Dermis microvascular lymphatic vessel endothelial cell (primary cell): ENCODE measurements at regions not wholly inside any gene's neighbourhood (a gene's known extent, or its start where the extent isn't known, plus 50 kb on each side); places are given as distances from the start of the nearest gene placed in this dataset.
"Not testable (repeated sequence)": the region's sequence is repeated elsewhere in the genome, so short reads cannot be mapped to it uniquely, and the experiment has no call there.

Experiments
- DNase-seq, 2 donors: peaks; one replicate each; pipeline versions ENCODE4 v3.0.0 to v3.0.0-alpha.2; 2010; ENCODE audit warnings: low read depth in 2 of 2

- DNase-seq = no peak
Measured at GRCh38 chr5:17081142-17081541, 136.3 kb upstream of the BASP1 start.

DNA sequence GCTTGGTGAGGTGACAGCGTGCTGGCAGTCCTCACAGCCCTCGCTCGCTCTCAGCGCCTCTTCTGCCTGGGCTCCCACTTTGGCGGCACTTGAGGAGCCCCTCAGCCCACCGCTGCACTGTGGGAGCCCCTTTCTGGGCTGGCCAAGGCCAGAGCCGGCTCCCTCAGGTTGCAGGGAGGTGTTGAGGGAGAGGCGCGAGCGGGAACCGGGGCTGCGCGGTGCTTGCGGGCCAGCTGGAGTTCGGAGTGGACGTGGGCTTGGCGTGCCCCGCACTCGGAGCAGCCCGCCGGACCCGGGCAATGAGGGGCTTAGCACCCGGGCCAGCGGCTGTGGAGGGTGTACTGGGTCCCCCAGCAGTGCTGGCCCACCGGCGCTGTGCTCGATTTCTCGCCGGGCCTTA is 134.2 kb upstream of the BASP1 start:
- not testable (repeated sequence) for DNase-seq

- DNase-seq = no peak
Measured at GRCh38 chr5:17087035-17087434, 130.4 kb upstream of the BASP1 start.

GRCh38 chr5:17088051-17088450 is 129.4 kb upstream of the BASP1 start:
- DNase-seq = no peak

DNA sequence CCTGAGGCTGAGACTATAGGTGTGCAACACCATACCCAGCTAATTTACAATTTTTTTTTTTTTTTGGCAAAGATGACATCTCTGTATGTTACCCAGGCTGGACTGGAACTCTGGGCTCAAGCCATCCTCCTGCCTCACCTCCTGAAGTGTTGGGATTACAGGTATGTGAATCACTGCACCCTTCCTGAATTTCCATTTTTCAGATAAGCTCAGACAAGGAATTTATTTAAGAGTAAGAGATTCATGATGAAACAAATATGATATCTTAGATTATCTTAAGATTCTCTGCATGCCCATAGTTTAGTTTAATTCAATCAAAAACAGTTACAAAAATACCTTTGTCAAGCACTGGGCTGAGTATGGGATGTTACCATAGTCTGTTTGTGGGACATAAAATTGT is 128.4 kb upstream of the BASP1 start:
- DNase-seq = no peak

GRCh38 chr5:17089690-17090089 is 127.7 kb upstream of the BASP1 start:
- DNase-seq = no peak

DNA sequence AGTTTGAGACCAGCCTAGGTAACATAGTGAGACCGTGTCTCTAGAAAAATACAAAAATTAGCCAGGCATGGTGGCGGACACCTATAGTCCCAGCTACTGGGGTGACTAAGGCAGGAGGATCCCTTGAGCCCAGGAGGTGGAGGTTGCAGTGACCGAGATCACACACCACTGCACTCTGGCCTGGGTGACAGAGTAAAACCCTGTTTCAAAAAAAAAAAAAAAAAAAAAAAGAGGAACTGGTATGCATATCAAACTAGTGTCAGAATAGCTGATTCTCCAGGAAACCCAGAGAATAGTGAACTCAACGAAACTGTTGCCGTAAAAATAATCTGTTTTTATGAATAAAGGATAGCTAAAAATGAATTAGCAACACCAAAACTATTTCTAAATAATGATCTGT is 126.6 kb upstream of the BASP1 start:
- no peak for DNase-seq

GRCh38 chr5:17094830-17095229 is 122.6 kb upstream of the BASP1 start:
- no peak for DNase-seq

DNA sequence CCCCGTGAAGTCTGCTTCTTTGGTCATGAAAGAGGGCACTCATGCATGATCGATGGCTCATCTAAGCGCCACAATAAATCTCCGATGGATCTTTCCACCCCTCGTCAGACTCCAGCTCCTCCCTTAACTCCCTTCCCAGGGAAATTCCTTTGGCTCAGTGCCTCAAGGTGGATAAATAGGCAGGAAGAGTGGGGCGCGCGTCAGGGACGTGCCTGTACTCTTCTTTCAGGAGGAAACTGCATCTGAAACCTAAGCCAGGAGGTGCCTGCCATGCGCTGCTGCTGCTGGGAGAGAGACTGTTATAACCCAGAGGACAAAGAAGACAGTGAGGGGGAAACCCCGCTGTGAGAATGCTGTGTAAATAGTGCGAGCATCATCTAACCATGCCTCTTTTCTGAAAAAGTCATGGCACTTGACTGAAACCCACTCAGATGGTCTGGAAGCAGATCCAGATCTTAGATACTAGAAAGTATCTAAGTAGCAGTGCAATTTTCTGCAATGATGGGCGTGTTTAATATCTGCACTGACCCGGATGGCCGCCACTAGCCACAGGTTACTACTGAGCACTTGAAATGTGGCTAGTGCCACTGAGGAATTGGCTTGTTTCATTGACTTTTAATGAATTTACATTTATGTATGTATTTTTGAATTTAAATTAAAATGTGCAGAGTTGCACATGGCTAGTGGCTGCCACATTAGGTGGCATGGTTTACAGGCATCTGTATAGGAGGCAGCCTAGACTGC is 120.3 kb upstream of the BASP1 start:
- DNase-seq = no peak

DNA sequence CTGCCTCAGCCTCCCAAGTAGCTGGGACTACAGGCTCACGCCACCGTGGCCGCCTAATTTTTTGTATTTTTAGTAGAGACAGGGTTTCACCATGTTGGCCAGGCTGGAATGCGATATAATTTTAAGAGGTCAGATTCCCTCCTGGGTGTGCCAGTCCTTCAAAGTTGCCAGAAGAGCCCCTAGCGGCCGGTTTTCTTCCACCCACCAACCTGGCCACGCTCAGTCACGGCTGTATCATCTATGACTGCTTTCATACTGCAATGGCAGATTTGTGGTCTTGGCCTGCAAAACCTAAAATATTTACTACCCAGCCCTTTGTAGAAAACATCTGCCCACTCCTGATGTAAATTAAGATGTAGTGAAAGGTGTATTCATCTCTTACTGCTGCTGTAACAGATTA is 117.5 kb upstream of the BASP1 start:
- no peak for DNase-seq

DNA sequence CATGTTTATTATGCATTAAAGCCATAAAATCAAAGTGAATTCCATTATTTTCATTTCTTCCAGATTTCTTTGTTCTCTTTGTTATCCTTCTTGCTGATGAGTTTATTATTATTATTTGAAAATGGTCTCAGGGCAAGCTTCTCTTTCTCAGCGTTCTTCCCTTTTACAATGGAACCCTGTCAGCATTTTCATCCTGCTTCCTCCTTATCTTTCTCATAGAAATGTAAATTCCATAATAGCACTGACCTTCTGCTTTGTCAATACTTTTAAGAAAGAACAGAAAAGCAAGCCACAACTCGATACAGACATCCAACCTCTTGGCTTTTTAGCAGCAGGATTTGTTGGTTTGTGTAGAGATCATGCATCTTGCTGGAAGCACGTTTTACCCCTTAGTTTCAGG is 114.0 kb upstream of the BASP1 start:
- DNase-seq = no peak

- peak in 1 of 2 donors; percentile 76 for DNase-seq
Measured at GRCh38 chr5:17105744-17106418, 111.5 kb upstream of the BASP1 start.

DNA sequence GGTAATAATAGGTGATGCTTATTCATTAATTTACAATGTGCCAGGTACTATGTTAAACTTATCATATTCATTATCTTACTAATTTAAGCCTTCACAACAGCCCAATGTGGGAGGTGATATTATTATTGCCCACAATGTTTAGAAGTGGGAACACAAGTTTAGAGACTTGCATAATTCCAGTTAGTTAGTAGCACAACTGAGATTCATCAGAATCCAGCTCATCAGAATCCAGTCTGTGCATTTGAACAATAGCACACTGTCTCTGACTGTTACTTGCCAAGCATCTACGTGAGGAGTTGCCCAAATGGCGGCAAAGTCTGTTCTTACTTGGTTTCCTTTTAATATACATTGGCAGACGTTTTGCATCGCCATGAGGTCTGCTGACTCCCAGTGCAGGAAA is 110.9 kb upstream of the BASP1 start:
- DNase-seq = no peak

DNA sequence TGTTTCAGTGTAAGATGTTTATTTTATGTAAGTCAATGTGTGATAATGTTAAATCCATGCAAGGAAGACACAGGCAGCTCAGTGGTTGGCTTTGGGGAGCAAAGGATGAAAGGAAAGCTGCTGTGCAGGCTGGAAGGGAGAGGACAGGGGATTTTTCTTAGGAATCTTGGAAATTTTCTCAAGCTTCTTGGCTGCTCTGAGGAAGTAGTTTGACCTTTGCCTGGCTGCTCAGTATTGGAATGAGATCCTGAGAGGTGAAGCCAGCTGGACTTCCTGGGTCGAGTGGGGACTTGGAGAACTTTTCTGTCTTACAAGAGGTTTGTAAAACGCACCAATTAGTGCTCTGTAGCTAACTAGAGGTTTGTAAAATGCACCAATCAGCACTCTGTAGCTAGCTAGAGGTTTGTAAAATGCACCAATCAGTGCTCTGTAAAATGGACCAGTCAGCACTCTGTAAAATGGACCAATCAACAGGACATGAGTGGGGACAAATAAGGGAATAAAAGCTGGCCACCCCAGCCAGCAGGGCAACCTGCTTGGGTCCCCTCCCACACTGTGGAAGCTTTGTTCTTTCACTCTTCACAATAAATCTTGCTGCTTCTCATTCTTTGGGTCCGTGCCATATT is 105.2 kb upstream of the BASP1 start:
- not testable (repeated sequence) for DNase-seq

DNA sequence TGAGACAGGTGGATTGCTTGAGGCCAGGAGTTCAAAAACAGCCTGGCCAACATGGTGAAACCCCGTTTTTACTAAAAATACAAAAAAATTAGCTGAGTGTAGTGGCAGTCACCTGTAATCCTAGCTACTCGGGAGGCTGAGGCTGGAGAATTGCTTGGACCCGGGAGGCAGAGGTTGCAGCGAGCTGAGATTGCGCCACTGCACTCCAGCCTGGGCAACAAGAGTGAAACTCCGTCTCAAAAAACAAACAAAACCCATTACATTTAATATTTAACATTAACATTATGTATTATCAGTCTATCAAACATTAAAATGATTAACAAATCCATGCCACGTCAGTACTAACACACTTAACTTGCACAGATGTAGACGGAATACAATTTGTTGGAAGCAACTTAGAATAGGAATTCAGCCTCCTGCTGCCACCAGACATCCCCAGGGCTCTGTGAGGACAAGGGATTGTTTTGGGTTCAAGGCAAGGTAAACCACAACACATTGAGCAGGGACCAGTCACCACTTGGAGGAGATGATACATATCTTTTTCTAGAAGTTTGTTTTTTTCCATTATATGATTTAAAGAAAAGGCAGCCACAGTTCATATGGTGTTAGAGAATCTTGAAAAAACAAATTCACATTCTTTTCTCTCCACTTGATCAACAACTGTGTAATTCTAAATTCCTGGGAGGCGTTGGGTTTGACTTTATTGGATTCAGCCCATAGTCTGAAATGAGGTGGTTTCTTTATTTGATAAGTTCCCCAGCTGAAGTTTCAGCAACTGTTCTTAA is 104.1 kb upstream of the BASP1 start:
- DNase-seq = no peak

GRCh38 chr5:17114233-17114632 is 103.2 kb upstream of the BASP1 start:
- DNase-seq = no peak

DNA sequence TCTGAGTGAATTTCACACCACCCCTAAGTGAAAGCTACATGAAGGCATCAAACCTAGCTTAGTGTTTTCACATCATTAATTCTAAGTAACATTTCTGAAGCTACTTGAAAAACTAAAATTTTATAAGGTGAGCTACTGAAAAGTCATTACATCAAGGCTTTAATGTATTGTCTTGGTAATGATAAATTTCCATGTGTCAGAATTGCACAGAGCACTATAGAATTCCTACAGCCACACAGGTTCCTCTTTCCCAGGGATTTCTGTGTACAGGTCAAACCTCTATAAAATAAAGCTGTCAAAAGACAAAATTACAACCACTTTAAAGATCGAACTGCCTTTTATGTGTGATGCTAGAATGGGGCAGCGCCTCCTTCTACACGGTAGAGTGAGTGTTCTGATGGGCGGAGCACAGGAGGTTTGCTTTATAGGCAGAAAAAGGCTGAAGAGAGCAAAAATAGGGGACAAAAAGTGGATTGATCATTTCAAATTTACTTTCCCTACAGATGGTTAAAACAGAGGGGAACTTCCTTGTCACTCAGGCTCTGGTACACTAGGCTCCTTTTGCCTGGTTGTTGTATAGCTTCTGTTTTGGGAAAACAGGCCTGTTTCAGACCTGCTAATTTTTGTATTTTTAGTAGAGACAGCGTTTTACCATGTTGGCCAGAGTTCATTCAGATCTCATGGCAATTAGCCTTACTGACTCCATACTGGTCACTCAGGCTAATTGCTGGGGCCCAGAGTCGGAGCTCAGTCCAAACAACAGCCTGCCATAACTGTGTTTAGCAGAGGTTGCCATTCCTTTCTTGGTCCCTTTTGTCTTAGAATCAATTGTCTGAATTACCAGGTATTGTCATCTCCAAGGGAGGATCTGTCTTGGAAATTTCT is 102.5 kb upstream of the BASP1 start:
- DNase-seq = no peak

DNA sequence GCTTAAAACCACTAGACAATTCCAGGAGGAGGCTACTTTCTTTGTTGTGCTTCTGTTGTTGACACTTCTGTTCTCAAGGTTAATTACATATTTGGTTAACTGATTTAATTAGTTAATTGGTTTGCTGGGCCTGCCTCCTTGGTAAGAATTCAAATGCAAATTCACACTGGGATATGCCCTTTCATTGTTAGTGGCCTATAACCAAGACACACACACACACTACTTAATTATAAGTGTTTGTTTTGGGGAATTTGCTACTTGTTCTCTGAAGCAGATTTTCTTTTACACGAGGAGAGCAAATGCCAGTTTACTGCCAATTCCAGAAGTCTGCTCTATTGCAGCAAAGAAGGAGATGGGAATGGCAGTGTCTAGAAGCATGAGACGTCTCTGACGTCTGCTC is 101.6 kb upstream of the BASP1 start:
- DNase-seq = no peak

DNA sequence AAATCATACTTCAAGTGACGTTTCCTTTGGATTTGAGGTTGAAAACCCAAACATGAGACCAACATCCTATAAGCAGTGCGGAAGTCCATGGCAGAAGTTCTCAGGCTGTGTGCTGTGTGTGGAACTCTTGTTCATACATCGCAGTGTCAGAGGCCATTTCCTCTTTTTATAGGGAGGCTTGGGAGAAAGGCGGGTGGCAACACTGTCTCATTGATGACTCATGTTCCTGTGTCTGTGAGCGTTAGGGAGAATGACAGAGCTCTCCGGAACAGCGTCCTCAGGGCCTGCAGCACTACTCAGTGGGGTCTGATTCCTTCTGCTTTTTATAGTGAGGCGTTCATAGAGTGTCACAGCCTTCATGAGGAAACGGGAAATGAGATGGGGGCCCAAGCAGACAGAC is 98.8 kb upstream of the BASP1 start:
- DNase-seq = peak; percentile 57 to 100

- peak in 1 of 2 donors; percentile 36 for DNase-seq
Measured at GRCh38 chr5:17120209-17120608, 97.2 kb upstream of the BASP1 start.

DNA sequence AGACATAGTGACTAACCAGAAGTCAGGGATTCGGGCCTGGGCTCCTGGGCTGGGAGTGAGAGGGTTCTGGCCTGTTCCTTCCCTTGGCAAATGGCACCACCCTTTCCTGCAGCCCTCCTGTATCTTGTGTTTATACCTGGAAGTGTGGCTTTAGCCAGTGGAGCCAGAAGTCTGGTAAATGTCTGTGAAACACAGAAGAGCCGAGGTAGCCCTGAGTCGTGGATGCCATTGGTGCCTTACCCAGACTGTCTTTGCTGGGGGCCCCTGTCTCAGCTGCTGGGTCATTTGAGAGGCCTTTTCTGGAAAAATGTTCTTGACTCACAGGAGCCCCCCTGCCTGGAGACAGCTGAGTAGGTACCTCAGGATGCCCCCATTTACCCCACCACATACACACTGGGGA is 95.7 kb upstream of the BASP1 start:
- DNase-seq = no peak
